ENCODE measurements at regions not wholly inside any gene's neighbourhood (a gene's known extent, or its start where the extent isn't known, plus 50 kb on each side); places are given as distances from the start of the nearest gene placed in this dataset.

GRCh38 chr12:23222801-23223200 is 597.8 kb downstream of the ETNK1 start:
- TF ChIP-seq EZH2phosphoT487 (IDR thresholded peaks at IDR 0.05; ENCODE audit: unreplicated experiment) (no peak), CTCF (conservative IDR thresholded peaks at IDR 0.05; ENCODE audit: low read depth in 2 of 2) (no peak), ETS1 (IDR thresholded peaks at IDR 0.05) (no peak), POLR2AphosphoS5 (IDR thresholded peaks at IDR 0.05; ENCODE audit: low read depth) (no peak), ZNF331 (CRISPR knock-in tag; IDR thresholded peaks at IDR 0.05; ENCODE audit: low read depth) (no peak), REST (IDR thresholded peaks at IDR 0.05; ENCODE audit: unreplicated experiment) (no peak), EZH2 (IDR thresholded peaks at IDR 0.05; ENCODE audit: low read depth, unreplicated experiment) (no peak), CREB1 (CRISPR knock-in tag; IDR thresholded peaks at IDR 0.05; ENCODE audit: low read depth) (no peak), JUNB (IDR thresholded peaks at IDR 0.05; ENCODE audit: unreplicated experiment) (no peak), ZNF462 (CRISPR knock-in tag; IDR thresholded peaks at IDR 0.05) (no peak), NANOG (IDR thresholded peaks at IDR 0.05; ENCODE audit: borderline replicate concordance) (no peak), ZNF114 (CRISPR knock-in tag; IDR thresholded peaks at IDR 0.05) (no peak), STAT1 (IDR thresholded peaks at IDR 0.05; ENCODE audit: unreplicated experiment) (no peak)

Data from GM23338 (cell line).